ENCODE measurements at regions not wholly inside any gene's neighbourhood (a gene's known extent, or its start where the extent isn't known, plus 50 kb on each side); places are given as distances from the start of the nearest gene placed in this dataset.

- no peak for TF ChIP-seq POLR2AphosphoS5 (IDR thresholded peaks at IDR 0.05; ENCODE audit: low read depth, low read length)
- TF ChIP-seq CTCF (IDR thresholded peaks at IDR 0.05), result no peak
These were observed 135.6 kb upstream of the CST7 start for GRCh38 chr20:24813496-24813895.
